ENCODE measurements at regions not wholly inside any gene's neighbourhood (a gene's known extent, or its start where the extent isn't known, plus 50 kb on each side); places are given as distances from the start of the nearest gene placed in this dataset.
"Not testable (repeated sequence)": the region's sequence is repeated elsewhere in the genome, so short reads cannot be mapped to it uniquely, and the experiment has no call there.

DNA sequence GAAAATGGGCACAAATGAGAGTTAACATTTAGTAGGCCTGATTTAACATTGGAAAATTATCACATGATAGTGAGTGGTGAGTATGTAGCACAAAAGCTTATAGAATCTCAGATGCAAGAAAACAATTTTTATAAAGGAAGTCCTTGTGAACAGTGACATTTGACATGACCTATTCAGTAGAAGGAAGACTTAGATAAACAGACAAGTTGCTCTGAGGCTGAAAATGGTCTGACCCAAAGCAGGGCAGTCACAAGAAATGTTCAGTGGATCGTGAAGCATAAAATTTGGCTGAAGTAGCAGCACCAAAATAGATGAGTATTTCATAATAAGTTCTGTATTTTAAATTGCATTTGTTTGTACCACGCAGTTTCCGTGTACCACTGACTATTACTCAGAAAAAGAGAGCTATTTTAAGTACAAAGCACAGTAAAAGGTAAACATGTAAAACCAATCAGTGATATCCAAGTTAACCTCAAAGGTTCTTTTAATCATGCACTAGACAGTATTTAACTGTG, 605.7 kb upstream of the PABPC4L start:
- intact Hi-C loops (cut with DNase I), result no loop called here
- no peak for DNase-seq

- DNase-seq, result no peak
- intact Hi-C loops (cut with DNase I), result no loop called here
Observed at GRCh38 chr4:134798573-134798972, 597.0 kb upstream of the PABPC4L start.

GRCh38 chr4:134787315-134787714, 585.7 kb upstream of the PABPC4L start:
- intact Hi-C loops (cut with DNase I), result no loop called here

DNA sequence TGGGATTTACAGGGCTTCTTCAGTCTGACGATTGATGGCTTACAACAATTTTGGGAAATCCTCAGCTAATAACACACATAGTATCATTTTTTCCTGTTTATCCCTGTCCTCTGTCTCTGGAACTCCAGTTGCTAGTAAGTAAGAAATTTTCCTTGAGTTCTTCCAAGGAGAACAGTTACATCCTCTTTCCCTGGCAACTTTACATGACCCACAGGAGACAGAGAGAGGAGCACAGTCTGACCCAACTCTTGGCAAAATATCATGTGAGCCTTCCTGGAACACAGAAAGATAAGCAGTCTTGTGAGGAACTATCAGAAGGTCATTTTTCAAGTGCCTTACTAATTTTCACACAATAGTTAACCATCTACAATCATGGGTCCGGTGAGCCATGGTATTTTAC, 578.7 kb upstream of the PABPC4L start:
- DNase-seq, result no peak
- intact Hi-C loops (cut with DNase I), result no loop called here

More at GRCh38 chr4:134787315-134787714, 585.7 kb upstream of the PABPC4L start:
- no peak for DNase-seq

- DNase-seq, result no peak
- intact Hi-C loops (cut with DNase I), result no loop called here
Observed at GRCh38 chr4:134777606-134778005, 576.0 kb upstream of the PABPC4L start.

DNA sequence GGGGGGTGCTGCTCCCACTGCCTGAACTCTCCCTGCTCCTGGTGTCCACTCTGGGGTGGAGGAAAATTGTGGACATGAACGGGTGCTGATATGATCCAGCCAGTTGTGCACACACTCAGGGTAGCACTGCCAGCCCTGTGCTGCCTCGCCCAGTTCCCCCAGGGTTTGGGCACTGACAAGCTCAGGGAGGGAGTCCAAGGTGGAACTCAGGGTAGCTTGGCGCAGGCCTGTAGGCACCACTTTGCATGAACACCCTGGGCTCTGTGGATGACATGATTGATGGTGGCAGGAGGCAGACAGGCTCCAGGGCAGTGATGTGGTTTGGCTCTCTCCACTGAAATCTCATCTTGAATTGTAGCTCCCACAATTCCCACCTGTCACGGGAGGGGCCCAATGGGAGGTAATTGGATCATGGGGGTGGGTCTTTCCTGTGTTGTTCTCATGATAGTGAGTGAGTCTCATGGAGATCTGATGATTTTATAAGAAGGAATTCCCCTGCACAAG, 572.0 kb upstream of the PABPC4L start:
- no peak for DNase-seq
- intact Hi-C loops (cut with DNase I), result no loop called here

DNA sequence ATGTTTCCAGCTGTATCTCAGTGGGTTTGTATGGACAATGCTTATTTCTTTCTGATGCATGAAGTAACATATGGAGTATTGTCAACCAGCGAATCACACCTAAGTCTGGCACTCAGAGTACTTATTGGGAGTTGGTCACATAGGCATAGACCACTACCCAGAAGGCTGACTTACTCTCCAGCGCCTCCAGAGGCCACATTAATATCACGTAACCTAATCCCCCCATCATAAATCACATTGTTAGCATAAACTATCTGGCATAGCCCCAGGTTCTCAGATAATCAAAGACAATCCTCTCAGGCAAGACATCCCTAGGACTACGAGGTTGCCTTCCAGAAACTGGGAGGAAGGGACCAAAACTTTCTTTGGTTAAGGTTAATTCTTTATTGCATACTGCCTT, 560.5 kb upstream of the PABPC4L start:
- no peak for DNase-seq
- intact Hi-C loops (cut with DNase I), result no loop called here

- intact Hi-C loops (cut with DNase I), result no loop called here
- DNase-seq, result no peak
Observed at GRCh38 chr4:134756421-134756820, 554.8 kb upstream of the PABPC4L start.

- DNase-seq, result no peak
- intact Hi-C loops (cut with DNase I), result no loop called here
Observed at GRCh38 chr4:134754301-134755019, 552.9 kb upstream of the PABPC4L start.

GRCh38 chr4:134753390-134753789, 551.8 kb upstream of the PABPC4L start:
- intact Hi-C loops (cut with DNase I), result no loop called here
- DNase-seq, result no peak

- intact Hi-C loops (cut with DNase I), result no loop called here
- DNase-seq, result no peak
Observed at GRCh38 chr4:134747108-134747805, 545.7 kb upstream of the PABPC4L start.

DNA sequence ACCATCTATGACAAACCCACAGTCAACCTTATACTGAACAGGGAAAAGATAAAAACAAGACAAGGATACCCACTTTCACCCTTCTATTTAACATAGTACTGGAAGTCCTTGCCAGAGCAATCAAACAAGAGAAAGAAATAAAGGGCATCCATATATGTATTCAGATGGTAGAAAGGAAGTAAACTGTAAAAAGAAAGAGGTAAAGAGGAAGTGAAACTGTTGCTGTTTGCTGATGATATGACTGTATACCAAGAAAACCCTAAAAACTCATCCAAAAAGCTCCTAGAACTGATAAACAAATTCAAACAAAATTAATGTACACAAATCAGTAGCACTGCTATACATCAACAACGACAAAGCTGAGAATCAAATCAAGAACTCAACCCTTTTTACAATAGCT, 538.7 kb upstream of the PABPC4L start:
- intact Hi-C loops (cut with DNase I), result no loop called here
- DNase-seq, result no peak

DNA sequence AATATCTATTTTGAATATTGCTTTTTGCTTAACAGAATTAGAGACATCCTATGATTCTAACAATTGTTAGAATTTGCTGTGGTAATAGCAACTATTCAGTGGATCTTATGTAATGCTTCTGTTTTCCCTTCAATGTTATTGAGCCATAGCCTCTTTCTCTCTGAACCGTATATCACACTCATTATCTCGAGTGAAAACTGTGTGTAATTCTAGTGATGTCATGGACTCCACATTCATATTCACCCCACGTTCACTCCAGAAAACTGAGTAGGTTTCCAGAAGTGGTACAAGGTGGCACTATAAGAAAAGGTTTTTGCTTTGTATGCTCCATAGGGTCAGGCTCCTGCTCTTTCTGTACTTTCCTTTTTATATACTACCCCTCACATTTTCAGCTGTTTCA, 534.3 kb upstream of the PABPC4L start:
- DNase-seq, result no peak
- intact Hi-C loops (cut with DNase I), result no loop called here

- intact Hi-C loops (cut with DNase I), result no loop called here
- DNase-seq, result no peak
Observed at GRCh38 chr4:134727696-134728095, 526.1 kb upstream of the PABPC4L start.

DNA sequence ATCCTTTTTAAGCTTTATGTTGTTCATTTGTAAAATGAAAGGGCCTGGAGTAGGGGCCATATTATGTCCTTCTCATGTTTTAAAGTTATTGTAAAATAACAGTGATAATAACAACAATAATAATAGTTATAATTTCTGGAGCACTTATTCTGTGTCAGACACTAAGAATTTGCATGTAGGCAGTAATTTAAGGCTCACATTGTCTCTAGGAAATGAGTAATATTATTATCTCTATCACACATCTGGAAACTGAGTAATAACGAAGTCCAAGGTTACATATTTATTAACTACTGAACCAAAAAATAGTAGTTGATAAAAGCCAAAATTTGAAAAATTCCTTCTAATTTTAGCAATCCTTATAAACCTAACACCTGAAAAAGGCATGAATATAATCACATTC, 520.7 kb upstream of the PABPC4L start:
- DNase-seq, result no peak
- intact Hi-C loops (cut with DNase I), result no loop called here

- DNase-seq, result no peak
- intact Hi-C loops (cut with DNase I), result no loop called here
Observed at GRCh38 chr4:134720030-134720429, 518.4 kb upstream of the PABPC4L start.

- DNase-seq, result no peak
- intact Hi-C loops (cut with DNase I), result no loop called here
Observed at GRCh38 chr4:134708616-134709015, 507.0 kb upstream of the PABPC4L start.

DNA sequence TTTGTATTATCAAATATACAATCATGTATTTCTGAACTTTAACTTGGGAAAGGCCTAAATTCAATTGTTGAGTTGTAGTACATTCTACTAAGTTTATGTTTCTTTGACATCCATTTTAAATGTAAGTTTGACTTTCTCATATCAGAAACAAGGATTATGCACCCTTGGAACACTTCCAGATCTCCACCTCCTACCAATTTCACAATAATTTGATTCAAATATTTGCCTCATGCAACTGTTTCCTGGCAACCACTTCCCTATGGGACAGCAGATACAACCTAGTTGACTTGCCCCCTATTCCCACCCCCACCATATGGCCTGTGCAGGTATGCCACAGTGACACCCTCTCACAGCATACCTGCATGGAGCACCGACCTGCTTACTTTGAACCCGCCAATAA, 506.4 kb upstream of the PABPC4L start:
- intact Hi-C loops (cut with DNase I), result no loop called here
- DNase-seq, result no peak

DNA sequence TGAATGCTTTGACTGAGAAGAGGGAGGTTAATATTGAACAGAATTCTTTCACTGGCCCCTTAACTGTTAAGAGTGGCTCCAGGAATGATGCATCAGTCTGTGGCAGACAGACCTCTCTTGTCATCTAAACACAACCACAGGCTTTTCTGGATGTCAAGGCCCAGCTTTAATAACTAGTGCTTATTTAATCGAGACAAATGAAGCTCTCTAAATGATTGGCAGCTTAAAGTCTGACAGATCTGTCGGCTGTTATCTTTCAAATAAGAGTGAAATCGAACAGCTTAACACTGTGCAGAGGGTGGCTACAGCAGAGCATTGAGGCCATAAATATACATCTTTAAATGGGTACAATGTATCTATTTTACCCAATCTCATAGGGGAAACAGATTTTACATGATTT, 500.8 kb upstream of the PABPC4L start:
- intact Hi-C loops (cut with DNase I), result no loop called here
- DNase-seq, result no peak

- no peak for DNase-seq
- intact Hi-C loops (cut with DNase I), result no loop called here
Observed at GRCh38 chr4:134700251-134700650, 498.7 kb upstream of the PABPC4L start.

DNA sequence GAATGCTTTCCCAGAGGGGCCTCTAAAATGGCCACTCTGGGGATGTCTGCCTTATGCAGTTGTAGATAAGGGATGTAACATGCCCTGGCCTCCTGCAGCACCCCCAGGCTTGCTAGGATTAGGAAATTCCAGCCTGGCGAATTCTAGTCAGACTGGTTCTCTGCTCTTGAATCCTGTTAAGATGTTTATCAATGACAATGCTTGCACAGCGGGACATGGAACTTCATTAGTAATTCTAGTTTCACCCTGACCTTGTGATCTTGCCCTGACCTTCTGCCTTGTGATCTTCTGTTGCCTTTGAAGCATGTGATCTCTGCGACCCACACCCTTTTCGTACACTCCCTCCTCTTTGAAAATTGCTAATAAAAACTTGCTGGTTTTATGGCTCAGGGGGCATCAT, 497.2 kb upstream of the PABPC4L start:
- intact Hi-C loops (cut with DNase I); DNase-seq: not testable (repeated sequence)

Measured in head of caudate nucleus (tissue), 42 donors.